Retinal pigment epithelial cell (primary cell): ENCODE measurements at regions not wholly inside any gene's neighbourhood (a gene's known extent, or its start where the extent isn't known, plus 50 kb on each side); places are given as distances from the start of the nearest gene placed in this dataset.

ENCODE experiments used
- DNase-seq: peaks from one replicate; pipeline ENCODE4 v3.0.0-alpha.2; 2010; ENCODE audit warnings: low read depth
- H3K4me3 ChIP-seq: 2 replicates; pipeline ENCODE4 v1.5.1; 2011; ENCODE audit warnings: mild to moderate bottlenecking, low read length, control low read depth, moderate library complexity
- CTCF ChIP-seq: conservative IDR thresholded peaks from 2 replicates; pipeline ENCODE4 v1.5.1; 2011; ENCODE audit warnings: low read depth, low read length, control low read depth, inconsistent platforms

- TF ChIP-seq CTCF = no peak
- DNase-seq = no peak
- H3K4me3 ChIP-seq = no peak overlapping the region
Measured at GRCh38 chr1:112040891-112041740, 51.6 kb upstream of the KCND3 start.

GRCh38 chr1:112043901-112044300 lies 54.4 kb upstream of the KCND3 start:
- DNase-seq = no peak
- H3K4me3 ChIP-seq = no peak overlapping the region
- TF ChIP-seq CTCF = no peak

- no peak for TF ChIP-seq CTCF
- H3K4me3 ChIP-seq = no peak overlapping the region
- no peak for DNase-seq
Measured at GRCh38 chr1:112044745-112045144, 55.3 kb upstream of the KCND3 start.

- H3K4me3 ChIP-seq = no peak overlapping the region
- TF ChIP-seq CTCF = no peak
- no peak for DNase-seq
Measured at GRCh38 chr1:112046630-112047029, 57.2 kb upstream of the KCND3 start.

GRCh38 chr1:112048421-112048820 lies 59.0 kb upstream of the KCND3 start:
- H3K4me3 ChIP-seq = no peak overlapping the region
- no peak for DNase-seq
- no peak for TF ChIP-seq CTCF

- no peak for TF ChIP-seq CTCF
- no peak overlapping the region for H3K4me3 ChIP-seq
- DNase-seq = no peak
Measured at GRCh38 chr1:112054510-112054909, 65.0 kb upstream of the KCND3 start.

GRCh38 chr1:112056354-112056753 lies 66.9 kb upstream of the KCND3 start:
- no peak overlapping the region for H3K4me3 ChIP-seq
- TF ChIP-seq CTCF = no peak
- DNase-seq = no peak
